Skeletal muscle tissue (tissue), 3 donors: ENCODE measurements at regions not wholly inside any gene's neighbourhood (a gene's known extent, or its start where the extent isn't known, plus 50 kb on each side); places are given as distances from the start of the nearest gene placed in this dataset.

Experiments used
- H3K27ac ChIP-seq: one replicate; pipeline ENCODE4 v1.7.0; 2013; ENCODE audit warnings: mild to moderate bottlenecking, low read depth, low read length, inconsistent platforms
- H3K27me3 ChIP-seq, 3 donors: one replicate each; pipeline ENCODE4 v1.7.0; 2013; ENCODE audit warnings: low read length in 3 of 3; ENCODE audit not compliant: control insufficient read depth in 3 of 3, insufficient read depth in 3 of 3
- H3K36me3 ChIP-seq, 3 donors: one replicate each; pipeline ENCODE4 v1.7.0; 2013; ENCODE audit warnings: low read length in 3 of 3; ENCODE audit not compliant: control insufficient read depth in 3 of 3, insufficient read depth in 3 of 3
- H3K4me1 ChIP-seq, 3 donors: one replicate each; pipeline ENCODE4 v1.7.0; 2013; ENCODE audit warnings: low read length in 3 of 3, mild to moderate bottlenecking in 3 of 3; ENCODE audit not compliant: control insufficient read depth in 3 of 3, insufficient read depth in 3 of 3
- H3K4me3 ChIP-seq, 3 donors: one replicate each; pipeline ENCODE4 v1.7.0; 2013; ENCODE audit warnings: low read length in 3 of 3
- H3K9ac ChIP-seq, 3 donors: one replicate each; pipeline ENCODE4 v1.7.0; 2013; ENCODE audit warnings: low read length in 3 of 3, mild to moderate bottlenecking in 3 of 3, moderate library complexity in 2 of 3, low read depth in 1 of 3
- H3K9me3 ChIP-seq, 3 donors: one replicate each; pipeline ENCODE4 v1.7.0; 2013; ENCODE audit warnings: low read length in 3 of 3; ENCODE audit not compliant: control insufficient read depth in 3 of 3
- donor health status: Osteomylitis.

- H3K4me3 ChIP-seq = no peak overlapping the region
- no peaks in the 10 kb centered on the region for H3K4me1 ChIP-seq
- H3K27me3 ChIP-seq = no peaks in the 10 kb centered on the region
- no peak overlapping the region for H3K27ac ChIP-seq
- H3K36me3 ChIP-seq = no peaks in the 10 kb centered on the region
- no peak overlapping the region for H3K9ac ChIP-seq
- no peaks in the 10 kb centered on the region for H3K9me3 ChIP-seq
These were observed 1197.5 kb downstream of the LRFN5 start for GRCh38 chr14:42804141-42804540.

- Histone ChIP-seq H3K27ac (no peak overlapping the region), H3K4me3 (no peak overlapping the region), H3K36me3 (no peaks in the 10 kb centered on the region), H3K9ac (no peak overlapping the region), H3K27me3 (no peaks in the 10 kb centered on the region), H3K9me3 (no peaks in the 10 kb centered on the region), H3K4me1 (no peaks in the 10 kb centered on the region)
These were observed 1195.7 kb downstream of the LRFN5 start for GRCh38 chr14:42802346-42802745.

GRCh38 chr14:42792166-42792565, 1185.5 kb downstream of the LRFN5 start:
- no peaks in the 10 kb centered on the region for H3K36me3 ChIP-seq
- no peak overlapping the region for H3K9ac ChIP-seq
- H3K27ac ChIP-seq = no peak overlapping the region
- H3K9me3 ChIP-seq = no peaks in the 10 kb centered on the region
- H3K4me1 ChIP-seq = no peaks in the 10 kb centered on the region
- no peaks in the 10 kb centered on the region for H3K27me3 ChIP-seq
- no peak overlapping the region for H3K4me3 ChIP-seq

- Histone ChIP-seq H3K9me3 (no peaks in the 10 kb centered on the region), H3K27me3 (no peaks in the 10 kb centered on the region), H3K27ac (no peak overlapping the region), H3K9ac (no peak overlapping the region), H3K36me3 (no peaks in the 10 kb centered on the region), H3K4me1 (no peaks in the 10 kb centered on the region), H3K4me3 (no peak overlapping the region)
These were observed 1176.1 kb downstream of the LRFN5 start for GRCh38 chr14:42782754-42783153.

- no peaks in the 10 kb centered on the region for H3K9me3 ChIP-seq
- H3K36me3 ChIP-seq = no peaks in the 10 kb centered on the region
- no peak overlapping the region for H3K4me3 ChIP-seq
- no peak overlapping the region for H3K27ac ChIP-seq
- no peaks in the 10 kb centered on the region for H3K4me1 ChIP-seq
- no peak overlapping the region for H3K9ac ChIP-seq
- H3K27me3 ChIP-seq = no peaks in the 10 kb centered on the region
These were observed 1172.3 kb downstream of the LRFN5 start for GRCh38 chr14:42778984-42779383.

GRCh38 chr14:42750771-42751170, 1144.1 kb downstream of the LRFN5 start:
- no peak overlapping the region for H3K4me3 ChIP-seq
- H3K36me3 ChIP-seq = no peaks in the 10 kb centered on the region
- H3K9ac ChIP-seq = no peak overlapping the region
- no peaks in the 10 kb centered on the region for H3K27me3 ChIP-seq
- H3K4me1 ChIP-seq = no peaks in the 10 kb centered on the region
- no peaks in the 10 kb centered on the region for H3K9me3 ChIP-seq
- no peak overlapping the region for H3K27ac ChIP-seq

- Histone ChIP-seq H3K9ac (no peak overlapping the region), H3K4me3 (no peak overlapping the region), H3K36me3 (no peaks in the 10 kb centered on the region), H3K27me3 (no peaks in the 10 kb centered on the region), H3K27ac (no peak overlapping the region), H3K9me3 (no peaks in the 10 kb centered on the region), H3K4me1 (no peaks in the 10 kb centered on the region)
These were observed 1135.4 kb downstream of the LRFN5 start for GRCh38 chr14:42742084-42742483.

DNA sequence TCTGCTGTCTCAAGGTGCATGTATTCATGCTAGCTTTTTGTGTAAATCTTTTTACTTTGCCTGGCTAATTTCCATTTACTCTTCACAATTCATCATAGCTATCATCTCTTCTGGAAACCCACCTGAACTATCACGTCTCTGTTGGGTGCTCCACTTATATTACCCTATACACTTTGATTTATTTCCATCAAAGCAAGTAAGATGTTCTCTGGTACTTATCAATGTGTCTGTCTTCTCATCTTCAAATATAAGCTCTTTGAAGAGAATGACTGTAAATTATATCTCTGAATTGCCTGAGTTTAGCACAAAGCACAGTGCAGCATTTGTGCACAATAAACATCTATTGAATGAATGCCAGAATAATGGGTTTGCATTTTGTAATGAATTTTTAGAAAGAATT, 1129.7 kb downstream of the LRFN5 start:
- no peaks in the 10 kb centered on the region for H3K4me1 ChIP-seq
- no peak overlapping the region for H3K4me3 ChIP-seq
- no peak overlapping the region for H3K27ac ChIP-seq
- H3K9me3 ChIP-seq = no peaks in the 10 kb centered on the region
- no peak overlapping the region for H3K9ac ChIP-seq
- no peaks in the 10 kb centered on the region for H3K36me3 ChIP-seq
- no peaks in the 10 kb centered on the region for H3K27me3 ChIP-seq

DNA sequence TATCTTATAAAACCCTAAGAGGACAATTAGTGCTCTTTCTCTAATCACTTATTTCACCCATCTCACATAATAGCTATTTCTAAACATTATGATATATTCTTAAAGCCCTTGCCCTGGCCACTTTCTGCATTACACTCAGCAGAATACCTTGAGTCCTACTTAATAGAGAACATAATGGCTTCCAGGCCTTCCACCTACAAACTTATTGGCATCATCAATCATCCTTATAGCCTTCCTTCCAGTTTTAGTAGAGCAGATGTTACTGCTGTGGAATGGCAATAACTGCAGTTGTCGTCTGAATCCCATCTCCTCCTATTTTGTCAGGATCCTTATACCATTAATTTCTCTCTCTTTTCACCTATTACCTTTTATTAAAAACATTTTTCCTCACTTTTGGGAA, 1127.4 kb downstream of the LRFN5 start:
- H3K9me3 ChIP-seq = no peaks in the 10 kb centered on the region

GRCh38 chr14:42732005-42732404, 1125.3 kb downstream of the LRFN5 start:
- H3K36me3 ChIP-seq = no peaks in the 10 kb centered on the region
- H3K4me1 ChIP-seq = no peaks in the 10 kb centered on the region
- no peaks in the 10 kb centered on the region for H3K9me3 ChIP-seq
- no peak overlapping the region for H3K9ac ChIP-seq
- no peaks in the 10 kb centered on the region for H3K27me3 ChIP-seq
- H3K4me3 ChIP-seq = no peak overlapping the region
- no peak overlapping the region for H3K27ac ChIP-seq

More for the DNA sequence above, 1127.4 kb downstream of the LRFN5 start:
- Histone ChIP-seq H3K4me1 (no peaks in the 10 kb centered on the region), H3K27ac (no peak overlapping the region), H3K9ac (no peak overlapping the region), H3K4me3 (no peak overlapping the region), H3K27me3 (no peaks in the 10 kb centered on the region), H3K36me3 (no peaks in the 10 kb centered on the region)

DNA sequence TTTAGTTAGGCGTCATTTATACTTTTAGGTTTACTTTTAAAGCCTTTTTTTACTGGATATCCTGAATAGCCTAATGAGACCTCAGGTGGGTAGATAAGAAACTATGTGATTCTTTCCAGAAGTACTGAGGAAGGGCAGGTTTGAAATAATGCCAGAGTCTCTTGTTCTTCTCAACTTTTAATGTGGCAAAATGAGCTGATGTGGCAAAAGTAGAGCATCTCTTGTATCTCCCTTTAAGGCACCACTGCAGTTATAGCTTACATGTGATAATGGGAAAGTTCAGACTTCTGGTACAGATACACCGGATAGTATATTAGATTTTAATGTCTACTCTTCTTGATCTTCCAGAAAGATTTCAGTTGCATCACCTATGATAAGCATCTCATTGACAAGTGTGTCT, 1124.8 kb downstream of the LRFN5 start:
- no peaks in the 10 kb centered on the region for H3K9me3 ChIP-seq
- no peaks in the 10 kb centered on the region for H3K36me3 ChIP-seq
- no peaks in the 10 kb centered on the region for H3K4me1 ChIP-seq
- H3K27me3 ChIP-seq = no peaks in the 10 kb centered on the region
- H3K27ac ChIP-seq = no peak overlapping the region
- H3K9ac ChIP-seq = no peak overlapping the region
- H3K4me3 ChIP-seq = no peak overlapping the region
